NCI-H128 (cell line): ENCODE measurements at regions not wholly inside any gene's neighbourhood (a gene's known extent, or its start where the extent isn't known, plus 50 kb on each side); places are given as distances from the start of the nearest gene placed in this dataset.
"Not testable (repeated sequence)": the region's sequence is repeated elsewhere in the genome, so short reads cannot be mapped to it uniquely, and the experiment has no call there.

Source experiments
- DNase-seq: peaks from one replicate; lab custom pipeline; 2025; ENCODE audit not compliant: unreplicated experiment; lab: John Stamatoyannopoulos, UW

DNA sequence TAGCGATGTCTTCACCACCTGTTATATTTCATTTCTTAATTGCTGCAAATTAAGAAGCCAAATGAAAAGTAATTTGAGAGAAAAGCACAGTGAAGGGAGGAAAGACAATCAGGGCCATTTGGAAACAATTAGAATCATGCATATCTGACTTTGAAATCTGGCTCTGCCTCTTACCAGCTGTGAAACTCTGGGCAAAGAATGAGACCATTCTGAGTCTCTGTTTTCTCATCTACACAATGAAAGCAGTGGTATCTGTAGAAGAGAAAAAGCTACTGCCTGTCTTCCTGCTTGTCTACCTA is 334.5 kb upstream of the CYRIA start:
- DNase-seq: no peak

DNA sequence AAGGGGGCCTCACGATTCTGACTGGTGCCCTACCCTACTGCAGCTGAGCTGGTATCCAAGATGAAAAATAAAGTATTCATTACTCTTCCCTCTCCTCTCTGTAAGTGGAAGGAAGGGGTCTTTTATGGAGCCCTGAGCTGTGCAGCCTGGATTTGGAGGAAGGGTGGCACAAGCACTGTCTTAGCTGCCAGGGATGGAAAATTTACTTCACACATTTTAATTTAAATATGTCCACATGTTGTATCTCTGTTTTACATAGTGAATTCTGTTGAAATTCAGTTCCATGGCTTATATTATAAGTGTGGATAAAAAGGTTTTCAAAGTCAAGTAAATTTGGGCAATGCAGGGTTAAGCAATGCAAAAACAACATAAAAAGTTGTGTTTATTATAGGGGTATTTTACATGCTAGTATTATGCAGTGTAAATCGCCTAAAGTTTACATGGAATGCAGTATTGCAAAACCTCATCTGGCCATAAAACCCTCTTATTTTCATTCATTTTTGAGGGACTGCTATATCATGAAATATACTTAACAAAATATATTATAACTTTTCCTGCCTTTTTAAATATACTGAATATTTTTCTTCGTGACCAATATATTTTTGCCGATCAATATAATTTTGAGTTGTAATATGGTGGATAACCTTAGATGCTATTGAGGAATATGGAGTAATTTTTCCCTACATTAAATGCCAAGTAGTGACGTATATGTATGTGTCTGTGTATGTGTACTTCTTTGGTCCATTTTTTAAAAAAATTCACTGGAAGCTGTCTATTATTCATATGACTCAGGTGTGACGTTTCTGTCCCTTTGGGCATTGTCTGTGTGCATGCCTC is 333.9 kb upstream of the CYRIA start:
- DNase-seq: no peak

DNA sequence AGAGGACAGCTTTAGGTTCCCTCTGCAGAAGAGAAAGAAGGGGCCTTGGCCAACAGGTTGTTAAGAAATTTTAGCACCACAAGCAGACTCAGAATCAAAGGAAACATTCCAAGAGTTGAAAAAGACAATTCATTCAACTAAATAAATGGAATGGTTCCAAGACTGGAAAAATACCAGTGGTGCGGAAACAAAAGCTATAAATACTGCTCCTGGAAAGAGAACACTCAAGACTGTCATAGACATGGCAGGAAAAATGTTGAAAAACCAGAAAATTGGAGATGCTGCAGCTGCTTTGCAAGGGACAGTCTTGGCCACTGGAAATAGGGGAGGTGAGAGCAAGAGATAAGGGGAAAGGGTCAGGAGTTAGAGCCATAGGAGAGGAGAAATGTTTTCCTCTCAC is 312.7 kb upstream of the CYRIA start:
- no peak for DNase-seq

DNA sequence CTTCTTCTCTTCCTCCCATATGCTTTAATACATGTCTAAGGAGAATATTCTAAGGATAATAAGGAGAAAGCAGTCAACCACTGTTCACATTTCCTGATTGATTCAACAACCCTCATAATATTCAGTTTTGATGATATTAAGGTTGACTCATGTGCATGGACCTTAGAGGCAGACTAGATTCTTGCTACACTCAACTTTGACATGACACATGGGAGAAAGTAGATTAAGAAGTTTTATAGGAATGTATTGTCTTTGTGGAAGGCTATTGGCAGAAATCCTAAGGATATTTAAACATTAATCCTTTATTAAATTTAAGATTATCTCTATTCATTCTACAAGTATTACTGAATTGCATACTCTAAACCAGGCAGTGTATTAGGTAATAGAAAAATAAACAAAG is 309.1 kb upstream of the CYRIA start:
- no peak for DNase-seq

DNA sequence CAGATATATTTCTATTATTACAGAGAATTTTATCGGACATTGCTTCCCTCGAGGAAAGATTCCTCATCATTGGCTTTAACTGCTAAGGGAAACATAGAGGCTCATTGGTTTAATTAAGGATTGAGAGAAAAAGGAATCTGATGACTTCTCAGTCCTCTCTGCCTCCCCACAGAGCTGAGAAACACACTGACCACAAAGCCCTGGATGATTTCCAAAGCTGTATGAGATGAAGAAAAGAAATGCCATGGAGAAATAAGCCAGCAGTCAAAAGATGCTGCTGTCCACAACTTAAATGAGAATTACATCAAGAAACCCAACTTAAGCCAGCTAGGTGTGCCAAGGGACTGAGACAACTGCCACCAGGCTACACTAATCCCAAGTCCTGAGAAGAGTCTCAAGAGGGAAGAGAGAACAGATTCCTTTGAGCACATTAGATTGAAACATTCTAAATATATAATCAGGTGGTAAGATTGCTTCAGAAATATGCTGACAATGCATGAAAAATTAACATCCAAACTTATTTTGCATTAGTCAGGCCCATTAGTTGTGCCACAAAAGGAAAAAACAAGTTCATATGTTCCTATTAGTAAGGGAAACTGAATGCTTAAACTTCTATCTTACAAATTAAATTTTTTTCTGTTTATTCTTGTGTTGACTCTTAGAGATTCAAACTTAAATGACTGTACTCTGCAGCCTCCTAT is 308.1 kb upstream of the CYRIA start:
- no peak for DNase-seq

DNA sequence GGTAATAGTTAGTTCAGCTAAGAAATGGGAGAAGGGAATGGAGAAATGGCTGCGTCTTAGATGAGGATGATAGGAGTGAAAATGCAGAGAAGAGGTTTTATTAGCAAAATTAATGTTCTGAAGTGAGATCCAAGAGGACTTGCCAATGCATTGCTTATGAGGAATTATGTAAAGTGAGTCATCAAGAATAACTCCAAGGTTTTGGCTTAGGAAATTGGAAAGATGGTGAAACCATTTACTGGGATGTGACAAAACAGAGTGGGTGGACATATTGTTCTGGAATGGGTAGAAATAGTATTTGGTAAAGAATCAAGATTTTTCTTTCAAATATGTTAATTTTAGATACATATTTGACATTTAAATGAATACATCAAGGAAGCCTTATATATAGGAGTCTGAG is 306.6 kb upstream of the CYRIA start:
- DNase-seq: no peak

DNA sequence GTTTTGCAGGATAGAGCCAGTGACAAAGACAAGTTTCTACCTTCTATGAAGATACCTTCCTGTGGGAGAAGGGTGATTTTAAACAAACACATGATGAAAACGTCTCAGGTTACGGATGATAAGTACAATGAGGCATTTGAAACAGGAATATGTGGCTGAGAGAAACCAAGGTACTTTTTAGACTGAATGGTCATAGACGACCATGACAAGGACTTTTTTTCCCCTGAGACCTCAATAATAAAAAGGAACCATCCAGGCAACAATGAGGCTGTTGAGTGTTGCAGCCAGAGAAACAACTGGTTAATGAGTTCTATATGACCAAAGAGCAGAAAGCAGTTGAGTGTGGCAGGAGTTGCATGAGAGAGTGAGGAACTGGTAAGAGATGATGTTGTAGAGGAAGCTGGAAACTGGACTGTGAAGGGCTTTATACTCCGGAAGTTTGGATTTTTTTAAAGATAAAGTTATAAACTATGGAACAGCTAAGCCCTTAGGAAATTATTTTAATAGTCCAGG is 306.1 kb upstream of the CYRIA start:
- no peak for DNase-seq

DNA sequence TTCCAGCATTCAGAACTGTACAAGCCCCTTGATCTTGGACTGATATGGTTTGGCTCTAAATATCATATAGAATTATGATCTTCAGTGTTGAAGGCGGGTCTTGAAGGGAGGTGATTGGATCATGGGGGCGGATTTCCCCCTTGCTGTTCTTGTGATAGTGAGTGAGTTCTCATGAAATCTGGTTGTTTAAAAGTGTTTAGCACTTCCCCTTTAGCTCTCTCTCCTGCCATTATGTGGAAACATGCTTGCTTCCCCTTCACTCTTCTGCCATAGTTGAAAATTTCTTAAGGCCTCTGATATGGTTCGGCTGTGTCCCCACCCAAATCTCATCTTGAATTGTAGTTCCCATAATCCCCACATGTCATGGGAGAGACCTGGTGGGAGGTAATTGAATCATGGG is 305.3 kb upstream of the CYRIA start:
- DNase-seq: not testable (repeated sequence)

DNA sequence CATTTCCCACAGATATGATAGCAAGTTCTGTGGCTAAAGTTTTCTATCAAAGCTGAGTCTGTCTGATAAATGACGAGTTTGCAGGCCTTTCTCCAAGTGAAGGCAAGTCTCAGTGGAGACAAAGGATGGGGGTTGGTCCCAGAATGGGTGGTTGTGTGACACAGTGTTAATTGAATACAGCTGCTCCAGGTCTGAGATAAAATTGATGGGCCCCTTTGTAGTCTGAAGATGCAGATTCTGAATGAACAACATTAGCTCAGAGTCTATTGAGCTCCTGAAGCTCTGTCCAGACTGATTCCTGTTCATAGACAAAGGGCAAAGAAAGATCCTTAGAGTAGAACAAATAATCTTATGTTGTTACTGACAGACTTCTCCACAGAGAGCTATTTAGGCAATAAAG is 296.9 kb upstream of the CYRIA start:
- no peak for DNase-seq

DNA sequence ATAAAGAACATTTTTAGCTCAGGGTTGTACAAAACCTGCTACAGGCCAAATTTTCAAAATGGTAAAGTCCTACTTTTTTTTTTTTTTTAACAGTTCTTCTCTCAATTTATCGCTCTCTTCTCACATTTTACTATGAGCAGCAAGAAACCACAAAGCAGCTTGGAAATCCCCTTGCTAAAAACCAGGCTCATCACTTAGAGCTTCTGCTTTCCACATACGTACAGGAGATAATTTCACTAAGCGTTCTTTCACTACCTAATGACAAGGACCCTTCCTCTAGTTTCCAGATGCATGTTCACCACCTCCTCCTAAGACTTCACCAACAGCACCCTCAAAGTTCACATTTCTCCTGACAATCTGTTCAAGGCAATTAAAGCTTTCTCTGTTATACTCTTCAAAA is 294.9 kb upstream of the CYRIA start:
- DNase-seq: no peak

DNA sequence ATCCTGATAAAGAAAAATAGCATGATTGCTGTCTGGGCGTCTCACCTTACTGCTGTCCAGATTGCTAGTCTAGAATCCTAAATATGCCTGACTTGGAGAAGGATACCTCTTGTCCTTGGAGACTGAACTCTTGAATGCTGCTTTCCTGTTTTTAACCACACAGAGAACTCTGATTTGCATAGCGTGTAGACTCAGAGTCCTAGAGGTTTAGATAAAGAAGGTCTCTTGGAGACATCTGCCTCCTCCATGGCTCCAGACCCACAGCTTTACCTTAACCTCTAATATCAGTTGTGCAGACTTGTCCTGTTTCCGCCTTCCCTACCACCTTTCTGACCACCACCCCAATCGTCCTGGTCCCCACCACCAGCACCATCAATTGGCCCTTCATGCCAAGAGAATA is 292.6 kb upstream of the CYRIA start:
- no peak for DNase-seq

DNA sequence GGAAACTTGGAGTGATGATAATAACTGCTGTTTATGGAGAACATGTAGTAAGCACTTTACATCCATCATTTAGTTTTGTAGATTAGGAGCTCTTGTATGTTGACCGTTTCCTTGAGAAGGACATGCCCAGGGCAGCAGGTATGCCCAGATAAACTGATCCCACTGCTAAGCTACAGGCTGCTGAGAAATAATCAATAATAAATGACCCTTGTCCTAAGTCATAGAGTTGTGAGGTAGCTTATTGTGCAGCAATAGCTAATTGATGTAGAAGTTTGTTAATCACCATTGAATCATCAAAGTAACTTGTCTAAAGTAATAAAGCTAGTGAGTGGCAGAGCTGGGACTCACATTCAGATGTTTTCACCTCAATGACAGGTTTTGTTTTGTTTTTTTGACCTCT is 287.2 kb upstream of the CYRIA start:
- DNase-seq: no peak

DNA sequence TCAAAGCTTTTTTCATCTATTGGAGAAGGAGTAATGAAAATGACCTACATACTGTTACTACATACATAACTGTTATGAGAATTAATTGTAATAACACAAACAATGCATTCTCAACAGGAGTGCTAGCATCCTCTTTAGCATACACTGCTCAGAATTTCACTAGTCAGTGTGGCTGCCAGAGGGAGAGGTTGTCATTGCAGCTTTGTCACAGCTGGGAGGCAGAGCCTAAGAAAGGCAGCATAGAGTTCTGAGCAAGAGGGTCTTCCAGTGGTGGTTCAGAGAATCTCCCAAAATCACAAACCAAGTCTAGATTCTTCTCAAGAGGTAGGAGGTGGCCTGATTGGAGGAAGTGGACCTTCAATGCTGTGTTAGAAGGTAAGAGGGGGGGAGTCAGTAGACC is 286.7 kb upstream of the CYRIA start:
- DNase-seq: no peak

DNA sequence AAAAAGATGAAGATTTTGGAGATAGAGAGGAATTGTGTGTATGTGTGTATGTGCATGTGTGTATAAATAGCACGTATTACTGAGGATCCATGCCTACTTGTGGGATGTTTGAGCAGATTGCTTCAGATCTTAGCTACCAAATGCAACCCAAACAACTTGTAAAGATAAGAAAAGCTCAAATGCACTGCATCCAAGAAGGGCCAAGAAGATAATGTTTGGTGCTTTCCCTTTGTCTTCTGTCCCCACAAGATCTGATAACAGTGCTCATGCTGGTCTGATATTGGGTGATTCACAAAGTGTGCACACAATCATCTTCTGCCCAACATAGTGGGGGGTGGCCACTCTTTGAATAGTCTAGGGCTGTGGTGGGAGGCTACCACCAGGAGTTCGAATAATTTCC is 284.8 kb upstream of the CYRIA start:
- no peak for DNase-seq

DNA sequence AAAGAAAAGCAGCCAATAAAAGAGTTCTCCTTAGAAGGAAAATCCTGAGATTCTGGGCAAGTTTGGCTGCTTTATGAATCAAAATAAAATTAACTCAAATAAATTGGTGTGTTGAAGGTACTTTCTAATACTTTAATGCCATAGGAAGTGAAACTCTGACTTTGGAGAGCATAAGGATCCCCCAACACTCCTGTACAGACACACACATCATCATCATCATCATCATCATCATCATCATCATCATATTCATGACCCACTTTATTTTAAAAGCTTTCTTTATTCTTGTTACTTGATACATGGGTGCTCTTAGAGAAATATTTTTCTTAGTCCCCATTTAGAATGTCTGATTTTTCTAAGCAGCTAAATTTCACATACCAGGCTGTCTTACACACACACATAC is 283.1 kb upstream of the CYRIA start:
- DNase-seq: no peak

DNA sequence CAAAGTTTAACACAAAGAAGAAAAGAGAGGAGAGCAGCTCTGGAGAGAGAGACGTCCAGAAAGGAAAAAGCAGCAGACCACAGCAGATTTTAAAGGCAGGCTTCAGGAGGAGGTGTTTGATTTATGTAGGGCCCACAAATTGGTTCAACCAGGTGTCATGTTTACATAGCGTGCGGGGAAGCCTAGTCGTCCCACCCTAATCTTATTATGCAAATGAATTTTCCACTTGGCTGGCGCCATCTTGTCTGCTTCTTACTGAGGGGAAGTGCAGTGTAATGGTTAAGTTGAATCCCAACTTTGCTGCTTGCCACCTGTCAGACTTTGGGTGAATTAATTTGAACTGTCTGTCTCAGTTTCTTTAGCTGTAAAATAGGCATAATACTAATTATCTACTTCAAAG is 282.4 kb upstream of the CYRIA start:
- DNase-seq: no peak

DNA sequence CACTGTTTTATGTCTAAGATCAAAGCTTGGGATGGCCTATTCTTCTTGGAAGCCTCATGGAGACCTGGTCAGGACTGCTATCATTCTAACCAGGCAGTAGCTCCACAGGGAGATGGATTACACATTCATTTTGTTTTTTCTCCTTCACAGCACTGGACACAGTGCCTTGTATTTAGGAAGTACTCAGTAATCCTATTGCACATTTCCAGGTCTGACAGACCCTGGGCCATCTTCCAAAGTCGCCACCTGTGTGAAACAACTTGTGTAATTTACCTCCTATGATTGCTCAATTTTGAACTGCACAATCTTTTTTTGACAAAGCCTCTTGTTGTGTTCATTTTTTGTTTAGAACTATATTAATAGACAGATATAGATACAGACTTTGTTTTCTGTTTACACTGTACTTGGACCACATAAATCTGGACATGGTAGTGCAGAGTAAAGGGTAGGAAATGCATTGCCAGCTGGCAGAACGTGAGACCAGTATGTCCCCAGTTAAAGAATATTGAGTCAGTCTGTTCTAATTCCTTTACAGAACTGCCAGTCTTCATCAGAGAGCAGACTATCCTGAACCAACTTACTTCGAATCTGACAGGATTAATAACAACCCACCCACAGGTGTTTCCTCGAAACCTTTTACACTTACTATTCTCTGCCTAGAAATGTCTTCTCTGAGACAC is 277.8 kb upstream of the CYRIA start:
- no peak for DNase-seq

DNA sequence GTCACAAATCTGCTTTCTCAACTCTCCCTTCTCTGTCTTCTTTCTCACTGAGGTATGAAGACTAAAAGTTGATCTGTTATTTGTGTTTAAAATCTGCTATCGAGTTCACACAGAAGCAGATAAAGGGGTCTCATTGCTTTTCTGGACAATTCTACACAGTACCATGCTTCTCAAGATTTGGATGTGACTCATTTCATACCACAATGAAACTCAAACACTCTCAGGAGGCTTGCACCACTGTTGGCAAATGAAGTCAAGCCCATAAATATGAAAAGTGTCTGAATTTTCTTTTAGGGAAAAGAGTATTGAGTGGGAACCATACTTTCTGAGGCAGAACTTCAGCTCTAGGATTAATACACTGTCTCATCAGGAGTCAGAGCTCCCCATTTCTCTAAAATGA is 274.6 kb upstream of the CYRIA start:
- DNase-seq: no peak

DNA sequence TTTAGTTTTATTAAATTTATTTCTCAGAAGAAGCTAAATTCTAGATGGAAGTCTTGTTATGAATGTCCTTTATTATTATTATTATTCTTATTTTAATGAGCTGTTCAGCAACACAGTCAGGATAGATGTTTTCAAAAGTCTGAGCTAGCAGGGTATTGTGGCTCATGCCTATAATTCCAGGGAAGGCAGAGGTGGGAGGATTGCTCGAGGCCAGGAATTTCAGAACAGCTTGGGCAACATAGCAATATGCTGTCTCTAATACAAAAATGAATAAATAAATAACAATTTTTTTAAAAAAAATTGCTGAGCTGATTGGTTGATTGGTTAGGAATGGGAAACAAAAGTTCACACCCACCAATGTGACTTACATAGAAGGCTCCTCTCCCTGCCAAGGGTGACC is 274.1 kb upstream of the CYRIA start:
- no peak for DNase-seq

DNA sequence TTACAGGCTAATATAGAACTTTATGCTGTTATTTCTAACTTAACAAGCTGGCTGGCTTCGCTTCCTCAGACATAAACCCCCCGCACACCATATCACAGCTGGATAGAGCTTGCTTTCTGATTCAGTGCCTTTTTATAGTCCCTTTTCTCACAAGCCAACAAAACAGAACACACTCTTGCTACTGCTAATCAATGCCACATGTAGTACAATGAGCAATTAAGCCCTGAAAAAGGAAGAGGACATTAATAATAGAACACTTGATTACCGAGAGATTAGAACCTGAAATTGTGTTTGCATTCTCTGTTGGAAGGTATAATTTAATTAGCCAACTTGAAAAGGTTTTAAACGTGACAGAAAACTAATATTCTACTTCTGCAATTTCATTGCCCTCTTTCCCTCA is 267.7 kb upstream of the CYRIA start:
- no peak for DNase-seq

DNA sequence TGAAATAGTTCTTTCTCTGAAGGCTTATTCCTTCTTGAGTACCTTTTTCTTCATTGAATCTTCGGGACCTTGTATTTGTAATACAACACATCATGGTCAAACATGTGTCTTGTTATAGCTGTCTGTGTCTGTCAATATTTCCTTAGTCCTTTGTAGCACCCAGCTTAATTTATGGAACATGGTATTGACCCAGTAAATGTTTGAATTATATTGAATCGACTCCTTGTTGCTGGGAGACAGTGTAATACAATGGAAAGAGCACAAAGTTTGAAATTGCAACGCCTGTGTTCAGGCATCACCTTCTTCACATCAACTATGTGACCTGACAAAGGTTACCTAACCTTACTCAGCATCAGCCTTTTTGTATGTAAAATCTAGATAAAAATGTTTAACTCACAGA is 267.2 kb upstream of the CYRIA start:
- DNase-seq: no peak

DNA sequence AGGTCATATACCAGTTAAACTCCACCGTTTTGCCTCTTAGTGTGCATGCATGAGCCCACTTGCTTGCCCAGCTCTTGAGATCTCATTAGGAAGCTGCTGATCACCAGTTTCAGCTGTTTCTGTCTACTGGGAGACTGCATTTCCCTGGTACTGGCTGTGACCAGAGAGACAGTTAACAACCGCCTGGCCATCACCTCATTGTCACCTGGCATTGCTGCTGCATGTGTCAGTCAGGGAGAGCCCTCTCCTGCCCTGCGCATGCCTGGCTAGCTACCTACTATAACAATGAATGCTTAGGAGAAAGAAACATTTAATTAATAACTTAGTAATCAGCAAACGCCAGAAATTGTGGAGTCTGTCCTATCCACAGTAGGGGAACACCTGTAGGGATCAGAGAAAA is 265.8 kb upstream of the CYRIA start:
- DNase-seq: no peak
